HEK293 (cell line): ENCODE measurements at regions not wholly inside any gene's neighbourhood (a gene's known extent, or its start where the extent isn't known, plus 50 kb on each side); places are given as distances from the start of the nearest gene placed in this dataset.

Experiments
- CTCF ChIA-PET: fragments of 350-600 bp; formaldehyde crosslinking; extraction: SDS; loops from one replicate; lab custom pipeline; 2021; ENCODE audit warnings: antibody characterized with exemption; lab: Yijun Ruan, JAX
- POLR2A ChIA-PET: fragments of 300-600 bp; formaldehyde crosslinking; extraction: SDS; loops from one replicate; lab custom pipeline; 2020; ENCODE audit warnings: antibody characterized with exemption, inconsistent platforms; lab: Yijun Ruan, JAX
- H3K27ac ChIP-seq: fragments of 200-500 bp; sonication (Bioruptor generic); 2 replicates; pipeline ENCODE4 v1.5.1; 2014; ENCODE audit warnings: low read depth, low read length, control low read depth, inconsistent platforms; ENCODE audit errors: extremely low read depth
- H3K36me3 ChIP-seq, 2 experiments: fragments of 200-500 bp in 1 of 2; sonication (Bioruptor generic) in 1 of 2; 1 replicate in 1 of 2; 2 replicates in 1 of 2; pipeline ENCODE4 v1.5.1; 2014 to 2017; ENCODE audit warnings: inconsistent platforms in 2 of 2, low read length in 2 of 2; ENCODE audit not compliant: control insufficient read depth in 2 of 2, insufficient read depth in 1 of 2
- H3K4me1 ChIP-seq: fragments of 200-500 bp; sonication (Bioruptor generic); 2 replicates; pipeline ENCODE4 v1.5.1; 2014; ENCODE audit warnings: mild to moderate bottlenecking, low read length, inconsistent platforms; ENCODE audit not compliant: control insufficient read depth, insufficient read depth
- H3K4me3 ChIP-seq: 2 replicates; pipeline ENCODE4 v1.5.1; 2011; ENCODE audit warnings: low read depth, mild to moderate bottlenecking, control low read depth, low read length, moderate library complexity
- H3K9me3 ChIP-seq: fragments of 200-500 bp; sonication (Bioruptor generic); 2 replicates; pipeline ENCODE4 v1.5.1; 2014; ENCODE audit warnings: low read depth, low read length, inconsistent platforms; ENCODE audit not compliant: control insufficient read depth, insufficient read depth
- BCL11B ChIP-seq: fragments of 450-650 bp; formaldehyde crosslinking; IDR thresholded peaks from 2 replicates; pipeline ENCODE4 v1.5.1; 2016; ENCODE audit warnings: low read depth, missing biosample characterization, missing genetic modification characterization
- GLI2 ChIP-seq: fragments of 450-650 bp; formaldehyde crosslinking; IDR thresholded peaks from 2 replicates; pipeline ENCODE4; 2017; ENCODE audit warnings: missing biosample characterization, missing genetic modification characterization, low read depth, borderline replicate concordance
- INSM2 ChIP-seq: fragments of 450-650 bp; formaldehyde crosslinking; IDR thresholded peaks from 2 replicates; pipeline ENCODE4 v1.5.1; 2016; ENCODE audit warnings: missing biosample characterization, missing genetic modification characterization
- RBAK ChIP-seq: fragments of 450-650 bp; formaldehyde crosslinking; IDR thresholded peaks from 2 replicates; pipeline ENCODE4 v1.5.1; 2016; ENCODE audit warnings: missing biosample characterization, missing genetic modification characterization
- TSHZ1 ChIP-seq: fragments of 450-650 bp; formaldehyde crosslinking; IDR thresholded peaks from 2 replicates; pipeline ENCODE4 v1.5.1; 2016; ENCODE audit warnings: missing biosample characterization, missing genetic modification characterization, borderline replicate concordance
- ZIC2 ChIP-seq: fragments of 450-650 bp; formaldehyde crosslinking; IDR thresholded peaks from 2 replicates; pipeline ENCODE4 v1.5.1; 2016; ENCODE audit warnings: missing biosample characterization, missing genetic modification characterization
- ZNF155 ChIP-seq: fragments of 450-650 bp; formaldehyde crosslinking; IDR thresholded peaks from 2 replicates; pipeline ENCODE4 v1.5.1; 2016; ENCODE audit warnings: missing biosample characterization, missing genetic modification characterization
- ZNF2 ChIP-seq: fragments of 450-650 bp; formaldehyde crosslinking; IDR thresholded peaks from 2 replicates; pipeline ENCODE4 v1.5.1; 2016; ENCODE audit warnings: missing biosample characterization, missing genetic modification characterization
- ZNF350 ChIP-seq: fragments of 450-650 bp; formaldehyde crosslinking; IDR thresholded peaks from 2 replicates; pipeline ENCODE4 v1.5.0; 2017; ENCODE audit warnings: missing biosample characterization, mild to moderate bottlenecking, missing genetic modification characterization
- ZNF473 ChIP-seq: fragments of 450-650 bp; formaldehyde crosslinking; IDR thresholded peaks from 2 replicates; pipeline ENCODE4 v1.5.1; 2017; ENCODE audit warnings: missing biosample characterization, missing genetic modification characterization
- ZNF596 ChIP-seq: fragments of 450-650 bp; IDR thresholded peaks from 2 replicates; pipeline ENCODE4 v1.5.0; 2018; ENCODE audit warnings: missing biosample characterization, mild to moderate bottlenecking, missing genetic modification characterization, moderate library complexity
- ZNF677 ChIP-seq: fragments of 450-650 bp; IDR thresholded peaks from 2 replicates; pipeline ENCODE4 v1.5.0; 2018; ENCODE audit warnings: missing biosample characterization, mild to moderate bottlenecking, missing genetic modification characterization, moderate library complexity
- ZNF701 ChIP-seq: fragments of 450-650 bp; formaldehyde crosslinking; IDR thresholded peaks from 2 replicates; pipeline ENCODE4 v1.5.1; 2016; ENCODE audit warnings: missing biosample characterization, missing genetic modification characterization
- ZSCAN16 ChIP-seq: fragments of 450-650 bp; formaldehyde crosslinking; IDR thresholded peaks from 2 replicates; pipeline ENCODE4 v1.5.1; 2016; ENCODE audit warnings: missing biosample characterization, missing genetic modification characterization

- H3K27ac ChIP-seq: no peak overlapping the region
- H3K4me1 ChIP-seq: no peaks in the 10 kb centered on the region
- CTCF ChIA-PET: no interaction called here
- H3K4me3 ChIP-seq: no peak overlapping the region
- H3K9me3 ChIP-seq: no peaks in the 10 kb centered on the region
- TF ChIP-seq ZIC2 (no peak), GLI2 (no peak)
- TF ChIP-seq, all 188 proteins: peak for 0
- POLR2A ChIA-PET: no interaction called here
- no peaks in the 10 kb centered on the region for H3K36me3 ChIP-seq
These were observed 224.4 kb upstream of the HS6ST1 start for GRCh38 chr2:128543036-128543435.

GRCh38 chr2:128543646-128544045 lies 225.0 kb upstream of the HS6ST1 start:
- CTCF ChIA-PET: interaction anchor here (0.7 kb wide), 1 partner anchor 49 kb away, joined by 3 read pairs; no protein-coding TSS in a partner anchor
- Histone ChIP-seq H3K36me3 (no peaks in the 10 kb centered on the region), H3K9me3 (no peaks in the 10 kb centered on the region), H3K4me3 (no peak overlapping the region), H3K27ac (no peak overlapping the region), H3K4me1 (no peaks in the 10 kb centered on the region)
- POLR2A ChIA-PET: no interaction called here
- no peak for TF ChIP-seq ZNF473 (tag by site-specific recombination)

- POLR2A ChIA-PET: no interaction called here
- TF ChIP-seq ZNF2 (tag by site-specific recombination): no peak
- TF ChIP-seq RBAK (tag by site-specific recombination): no peak
- no peak for TF ChIP-seq ZSCAN16 (tag by site-specific recombination)
- no peak for TF ChIP-seq TSHZ1 (tag by site-specific recombination)
- TF ChIP-seq, all 188 proteins: peak for 0
- H3K27ac ChIP-seq: no peak overlapping the region
- no peaks in the 10 kb centered on the region for H3K36me3 ChIP-seq
- no peak overlapping the region for H3K4me3 ChIP-seq
- H3K9me3 ChIP-seq: no peaks in the 10 kb centered on the region
- CTCF ChIA-PET: interaction anchor here (0.6 to 0.7 kb wide), 2 partner anchors 31 to 48 kb away, joined by 3 read pairs; no protein-coding TSS in a partner anchor
- no peaks in the 10 kb centered on the region for H3K4me1 ChIP-seq
These were observed 225.8 kb upstream of the HS6ST1 start for GRCh38 chr2:128544321-128545037.

- Histone ChIP-seq H3K36me3 (no peaks in the 10 kb centered on the region), H3K27ac (no peak overlapping the region), H3K4me3 (no peak overlapping the region), H3K9me3 (no peaks in the 10 kb centered on the region), H3K4me1 (no peaks in the 10 kb centered on the region)
- ChIA-PET POLR2A (no interaction called here), CTCF (interaction anchor here (0.6 kb wide), 1 partner anchor 30 kb away, joined by 3 read pairs; no protein-coding TSS in a partner anchor)
- TF ChIP-seq ZNF677 (no peak), ZNF596 (tag by site-specific recombination) (no peak), ZNF155 (tag by site-specific recombination) (no peak), INSM2 (tag by site-specific recombination) (no peak), ZNF350 (tag by site-specific recombination) (no peak), ZNF701 (tag by site-specific recombination) (no peak), BCL11B (tag by site-specific recombination) (no peak)
These were observed 226.4 kb upstream of the HS6ST1 start for GRCh38 chr2:128545085-128545484.
